ENCODE measurements at regions not wholly inside any gene's neighbourhood (a gene's known extent, or its start where the extent isn't known, plus 50 kb on each side); places are given as distances from the start of the nearest gene placed in this dataset.
"Not testable (repeated sequence)": the region's sequence is repeated elsewhere in the genome, so short reads cannot be mapped to it uniquely, and the experiment has no call there.

- Mint-ChIP-seq H3K36me3 (no peaks in the 10 kb centered on the region), H3K27ac (peak overlapping the region; percentile 12 to 17), H3K9me3 (peaks cover 0 to 5% of the 10 kb centered on the region in 2 donors)
- ATAC-seq (peak; percentile 74 to 81), DNase-seq (ENCODE audit: low spot score in 2 of 2) (peak in 1 of 2 donors; percentile 22)
Observed at GRCh38 chr9:105114318-105114717, 130.1 kb upstream of the SLC44A1 start.

GRCh38 chr9:105114964-105115728 lies 129.3 kb upstream of the SLC44A1 start:
- ATAC-seq (peak; percentile 60 to 84), DNase-seq (ENCODE audit: low spot score in 2 of 2) (peak in 1 of 2 donors; percentile 58)
- peak overlapping the region; percentile 12 to 73 for H3K27ac Mint-ChIP-seq
- H3K36me3 Mint-ChIP-seq = no peaks in the 10 kb centered on the region
- peaks cover 0 to 1% of the 10 kb centered on the region in 2 donors for H3K9me3 Mint-ChIP-seq

- DNase-seq (ENCODE audit: low spot score in 2 of 2) (no peak), ATAC-seq (no peak)
- H3K27ac Mint-ChIP-seq = no peak overlapping the region
- H3K9me3 Mint-ChIP-seq = no peaks in the 10 kb centered on the region
- H3K36me3 Mint-ChIP-seq = no peaks in the 10 kb centered on the region
Observed at GRCh38 chr9:105116052-105116868, 128.2 kb upstream of the SLC44A1 start.

- no peak for DNase-seq (ENCODE audit: low spot score in 2 of 2)
- Mint-ChIP-seq H3K9me3 (no peaks in the 10 kb centered on the region), H3K27ac (no peak overlapping the region), H3K36me3 (no peaks in the 10 kb centered on the region)
- no peak for ATAC-seq
Observed at GRCh38 chr9:105117234-105117633, 127.2 kb upstream of the SLC44A1 start.

- DNase-seq (ENCODE audit: low spot score in 2 of 2) (no peak), ATAC-seq (no peak)
- H3K9me3 Mint-ChIP-seq = no peaks in the 10 kb centered on the region
- H3K27ac Mint-ChIP-seq = no peak overlapping the region
- no peaks in the 10 kb centered on the region for H3K36me3 Mint-ChIP-seq
Observed at GRCh38 chr9:105118636-105119035, 125.8 kb upstream of the SLC44A1 start.

- DNase-seq (ENCODE audit: low spot score in 2 of 2) (no peak), ATAC-seq (no peak)
- no peaks in the 10 kb centered on the region for H3K9me3 Mint-ChIP-seq
Observed at GRCh38 chr9:105119156-105119555, 125.3 kb upstream of the SLC44A1 start.

GRCh38 chr9:105121861-105122430 lies 122.5 kb upstream of the SLC44A1 start:
- no peak overlapping the region for H3K27ac Mint-ChIP-seq
- ATAC-seq (no peak), DNase-seq (ENCODE audit: low spot score in 2 of 2) (no peak)
- H3K36me3 Mint-ChIP-seq = no peaks in the 10 kb centered on the region
- H3K9me3 Mint-ChIP-seq = no peaks in the 10 kb centered on the region

More at GRCh38 chr9:105119156-105119555, 125.3 kb upstream of the SLC44A1 start:
- H3K27ac Mint-ChIP-seq = no peak overlapping the region
- no peaks in the 10 kb centered on the region for H3K36me3 Mint-ChIP-seq

GRCh38 chr9:105124598-105124997 lies 119.9 kb upstream of the SLC44A1 start:
- H3K36me3 Mint-ChIP-seq; DNase-seq (ENCODE audit: low spot score in 2 of 2); H3K9me3 Mint-ChIP-seq; H3K27ac Mint-ChIP-seq; ATAC-seq: not testable (repeated sequence)

GRCh38 chr9:105126226-105126625 lies 118.2 kb upstream of the SLC44A1 start:
- ATAC-seq (no peak), DNase-seq (ENCODE audit: low spot score in 2 of 2) (no peak)
- H3K9me3 Mint-ChIP-seq = no peaks in the 10 kb centered on the region
- H3K27ac Mint-ChIP-seq = no peak overlapping the region
- H3K36me3 Mint-ChIP-seq = no peaks in the 10 kb centered on the region

GRCh38 chr9:105127863-105128220 lies 116.6 kb upstream of the SLC44A1 start:
- Mint-ChIP-seq H3K9me3 (no peaks in the 10 kb centered on the region), H3K27ac (peak overlapping the region in 1 of 2 donors; percentile 38), H3K36me3 (no peaks in the 10 kb centered on the region)
- peak; percentile 98 to 100 for ATAC-seq
- peak in 1 of 2 donors; percentile 45 for DNase-seq (ENCODE audit: low spot score in 2 of 2)

- Mint-ChIP-seq H3K27ac (peak overlapping the region in 1 of 2 donors; percentile 76), H3K9me3 (peaks cover 0 to 2% of the 10 kb centered on the region in 2 donors), H3K36me3 (no peaks in the 10 kb centered on the region)
- DNase-seq (ENCODE audit: low spot score in 2 of 2) (no peak), ATAC-seq (no peak)
Observed at GRCh38 chr9:105128908-105129600, 115.4 kb upstream of the SLC44A1 start.

- H3K27ac Mint-ChIP-seq = no peak overlapping the region
- DNase-seq (ENCODE audit: low spot score in 2 of 2) (no peak), ATAC-seq (no peak)
Observed at GRCh38 chr9:105129731-105130130, 114.7 kb upstream of the SLC44A1 start.

GRCh38 chr9:105131981-105132380 lies 112.5 kb upstream of the SLC44A1 start:
- peak overlapping the region in 1 of 2 donors; percentile 22 for H3K27ac Mint-ChIP-seq
- H3K9me3 Mint-ChIP-seq = peaks cover 4% of the 10 kb centered on the region in 2 donors
- H3K36me3 Mint-ChIP-seq = no peaks in the 10 kb centered on the region
- ATAC-seq (no peak), DNase-seq (ENCODE audit: low spot score in 2 of 2) (no peak)

More at GRCh38 chr9:105129731-105130130, 114.7 kb upstream of the SLC44A1 start:
- peaks cover 2 to 4% of the 10 kb centered on the region in 2 donors for H3K9me3 Mint-ChIP-seq
- H3K36me3 Mint-ChIP-seq = no peaks in the 10 kb centered on the region

- Mint-ChIP-seq H3K27ac (no peak overlapping the region), H3K36me3 (no peaks in the 10 kb centered on the region), H3K9me3 (peaks cover 4% of the 10 kb centered on the region in 2 donors)
- DNase-seq (ENCODE audit: low spot score in 2 of 2) = no peak
- ATAC-seq = no peak
Observed at GRCh38 chr9:105132606-105133005, 111.8 kb upstream of the SLC44A1 start.

GRCh38 chr9:105138306-105138801 lies 106.1 kb upstream of the SLC44A1 start:
- Mint-ChIP-seq H3K27ac (no peak overlapping the region), H3K36me3 (no peaks in the 10 kb centered on the region), H3K9me3 (peaks cover 4% of the 10 kb centered on the region in 2 donors)
- ATAC-seq (no peak), DNase-seq (ENCODE audit: low spot score in 2 of 2) (no peak)

- no peak overlapping the region for H3K27ac Mint-ChIP-seq
- no peaks in the 10 kb centered on the region for H3K36me3 Mint-ChIP-seq
- no peaks in the 10 kb centered on the region for H3K9me3 Mint-ChIP-seq
- DNase-seq (ENCODE audit: low spot score in 2 of 2) (no peak), ATAC-seq (no peak)
Observed at GRCh38 chr9:105141146-105141975, 103.1 kb upstream of the SLC44A1 start.

Data from activated naive CD4-positive, alpha-beta T cell treated with anti-CD3 and anti-CD28 coated beads, Interleukin-2, amount 50 U/mL, for 72 hours (primary cell).